GM11168 (cell line): ENCODE measurements at regions not wholly inside any gene's neighbourhood (a gene's known extent, or its start where the extent isn't known, plus 50 kb on each side); places are given as distances from the start of the nearest gene placed in this dataset.
"Not testable (repeated sequence)": the region's sequence is repeated elsewhere in the genome, so short reads cannot be mapped to it uniquely, and the experiment has no call there.

Source experiments
- in situ Hi-C: fragments of 300-500 bp; cut with MboI; formaldehyde crosslinking; loops from one replicate; pipeline ENCODE4 v1.12.0; 2022; ENCODE audit warnings: low sequenced_read_pairs; ENCODE audit not compliant: unreplicated experiment

DNA sequence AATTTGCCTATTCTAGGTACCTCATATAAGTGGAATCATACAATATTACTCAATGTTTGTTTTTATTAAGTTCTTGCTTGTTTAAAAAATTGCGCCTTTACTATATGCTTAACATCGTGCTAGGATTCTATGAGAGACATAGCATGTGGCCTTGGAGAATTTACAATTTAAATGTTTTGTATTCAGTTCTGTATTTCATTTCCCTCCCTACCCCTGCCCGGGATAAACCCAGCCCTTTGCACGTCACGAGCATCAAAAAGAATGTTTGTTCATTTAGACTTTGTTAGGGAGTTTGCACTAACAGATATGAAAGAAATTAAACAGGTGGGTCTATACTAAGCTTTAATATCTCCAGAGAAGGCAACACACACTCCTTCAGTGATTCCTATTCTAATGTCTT, 75.7 kb downstream of the C18orf54 start:
- in situ Hi-C loops, result loop anchor here (25.0 kb wide), 1 partner anchor 204 kb away; no protein-coding TSS in a partner anchor

GRCh38 chr18:54433857-54434256, 76.2 kb downstream of the C18orf54 start:
- in situ Hi-C loops, result loop anchor here (25.0 kb wide), 1 partner anchor 203 kb away; no protein-coding TSS in a partner anchor

DNA sequence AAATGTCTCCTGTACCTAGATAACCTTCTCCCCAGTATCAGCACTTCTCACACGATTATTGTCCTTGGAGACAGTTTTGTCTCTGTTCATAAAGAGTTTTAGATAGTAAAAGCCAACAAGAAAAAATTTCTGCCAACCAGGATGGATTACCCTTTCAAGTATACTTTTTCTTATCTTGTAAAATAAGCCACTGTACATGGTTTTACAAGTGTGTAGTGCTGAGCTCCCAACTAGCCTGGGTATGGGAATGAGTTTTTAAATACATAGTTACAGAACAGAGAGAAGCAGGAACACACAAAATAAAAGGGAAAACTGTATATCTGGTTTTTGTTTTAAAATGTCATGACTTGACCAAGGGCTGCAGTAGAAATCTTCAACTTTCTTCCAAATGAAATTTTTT, 76.7 kb downstream of the C18orf54 start:
- in situ Hi-C loops, result loop anchor here (25.0 kb wide), 1 partner anchor 203 kb away; no protein-coding TSS in a partner anchor

DNA sequence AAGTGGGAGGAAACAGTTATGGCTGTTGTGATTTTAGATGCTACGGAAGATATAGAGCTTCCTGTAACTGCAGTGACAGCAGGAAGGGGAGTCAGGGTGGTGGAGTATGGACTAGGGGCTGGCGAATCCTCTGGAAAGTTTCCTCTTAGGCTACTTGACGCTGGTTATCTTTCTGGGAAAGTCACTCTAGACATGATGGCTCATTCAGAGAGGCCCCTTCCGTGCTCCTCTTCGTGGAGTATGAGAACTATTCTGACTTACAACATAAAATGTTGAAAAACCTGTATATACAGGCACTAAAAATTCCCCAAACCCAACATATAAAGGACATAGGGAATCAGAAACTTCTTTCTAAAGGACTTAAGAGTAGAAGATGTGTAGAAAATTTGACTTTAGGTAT, 78.8 kb downstream of the C18orf54 start:
- in situ Hi-C loops, result loop anchor here (25.0 kb wide), 1 partner anchor 201 kb away; no protein-coding TSS in a partner anchor

GRCh38 chr18:54440292-54440691, 82.6 kb downstream of the C18orf54 start:
- in situ Hi-C loops, result loop anchor here (25.0 kb wide), 1 partner anchor 197 kb away; no protein-coding TSS in a partner anchor

- in situ Hi-C loops, result loop anchor here (25.0 kb wide), 1 partner anchor 193 kb away; no protein-coding TSS in a partner anchor
Measured at GRCh38 chr18:54444319-54444914, 86.7 kb downstream of the C18orf54 start.

- in situ Hi-C loops, result no loop called here
Measured at GRCh38 chr18:54453996-54454395, 96.3 kb downstream of the C18orf54 start.

DNA sequence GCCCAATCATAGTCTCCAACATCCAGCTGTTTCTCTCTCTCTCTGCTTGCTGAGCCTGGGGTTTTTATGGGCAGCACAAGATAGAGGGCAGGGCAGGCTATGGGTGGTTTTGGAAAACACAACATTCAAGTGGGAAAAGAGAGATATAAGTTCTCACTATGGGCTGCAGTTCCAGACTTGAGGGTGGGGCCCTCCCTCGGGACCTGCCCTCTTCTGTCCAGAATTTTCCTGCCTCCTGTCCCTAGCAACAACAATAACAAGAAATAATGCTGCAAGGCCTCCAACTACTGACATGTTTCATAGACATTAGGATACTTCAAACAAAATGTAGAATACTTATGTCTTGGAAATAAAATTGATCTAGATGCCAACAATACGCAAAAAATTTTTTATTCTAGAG, 107.8 kb downstream of the C18orf54 start:
- in situ Hi-C loops, result no loop called here

DNA sequence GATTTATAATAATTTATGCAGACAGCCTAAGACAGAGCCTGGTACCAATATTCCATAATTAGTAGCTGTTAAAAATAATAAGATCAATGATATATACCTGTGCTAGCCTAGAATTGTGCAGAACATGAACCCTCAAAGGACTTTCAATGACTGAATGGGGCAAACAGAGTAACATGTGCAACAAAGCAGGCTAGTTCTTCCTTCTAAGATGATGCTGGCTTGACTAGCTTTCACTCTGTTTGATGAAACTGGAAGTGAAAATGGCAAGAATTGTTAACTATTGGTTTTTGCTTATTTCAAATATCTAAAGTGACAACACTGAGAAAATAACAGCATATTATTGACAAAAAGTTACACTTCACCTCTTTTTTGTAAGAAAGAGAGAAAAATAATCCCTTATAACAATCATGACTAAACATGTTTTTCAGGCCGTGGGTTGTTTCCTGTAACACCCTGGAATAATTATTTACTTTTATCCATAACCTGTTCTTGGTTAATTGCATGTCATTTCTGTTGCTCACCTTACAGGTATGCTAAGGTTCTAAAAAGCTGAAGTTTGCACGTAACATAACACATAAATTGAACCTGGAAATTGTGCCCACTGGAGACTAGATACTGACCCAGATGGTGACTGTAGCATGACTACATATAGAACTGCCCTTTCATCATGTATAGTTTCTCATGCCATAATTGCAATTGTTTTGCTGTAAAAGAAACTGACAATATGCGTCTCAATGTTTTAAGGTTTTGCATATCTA, 108.7 kb downstream of the C18orf54 start:
- in situ Hi-C loops, result no loop called here

GRCh38 chr18:54479365-54479764, 111.7 kb upstream of the DYNAP start:
- in situ Hi-C loops, result no loop called here

DNA sequence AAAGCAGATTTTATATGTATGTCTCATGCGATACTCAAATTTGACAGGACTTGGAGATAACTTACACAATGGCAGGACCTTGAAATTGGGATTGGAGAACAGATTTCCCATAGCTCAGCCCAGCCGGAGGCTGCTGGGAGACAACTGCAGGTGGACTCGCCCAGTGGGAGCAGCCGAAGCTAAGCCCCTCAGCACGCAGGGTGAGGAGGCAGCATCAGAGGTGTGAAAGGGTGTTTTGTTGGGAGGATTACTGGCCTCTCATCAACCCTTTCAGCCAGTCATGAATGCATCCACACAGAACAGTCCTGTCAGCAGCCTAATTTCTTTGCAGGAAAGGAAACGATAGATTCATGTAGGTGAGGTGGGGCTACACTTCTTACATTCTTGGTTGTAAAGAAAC, 110.4 kb upstream of the DYNAP start:
- in situ Hi-C loops, result no loop called here

GRCh38 chr18:54502451-54502850, 88.6 kb upstream of the DYNAP start:
- in situ Hi-C loops, result not testable (repeated sequence)

GRCh38 chr18:54503131-54503894, 87.7 kb upstream of the DYNAP start:
- in situ Hi-C loops, result no loop called here

- in situ Hi-C loops, result no loop called here
Measured at GRCh38 chr18:54506516-54507261, 84.4 kb upstream of the DYNAP start.

- in situ Hi-C loops, result no loop called here
Measured at GRCh38 chr18:54509793-54510192, 81.3 kb upstream of the DYNAP start.

DNA sequence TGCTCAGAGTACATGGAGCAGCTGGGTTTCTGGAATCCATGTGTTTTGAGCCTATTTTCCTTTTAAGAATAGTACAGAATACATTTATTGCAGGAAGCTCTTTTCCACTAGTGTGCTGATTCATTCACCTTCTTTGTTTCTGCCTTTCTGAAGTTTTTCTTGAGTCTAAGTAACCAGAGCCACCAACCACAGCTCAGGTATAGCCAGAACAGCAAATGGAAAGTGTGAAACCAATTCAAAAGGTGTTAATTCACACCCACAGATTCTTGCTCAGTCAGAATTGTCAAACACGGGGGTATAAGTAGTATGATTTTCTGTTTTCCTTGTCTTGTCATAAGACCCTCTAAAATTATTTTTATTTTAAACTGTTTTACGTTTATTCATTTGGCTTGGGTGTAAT, 75.9 kb upstream of the DYNAP start:
- in situ Hi-C loops, result no loop called here

GRCh38 chr18:54517521-54517920, 73.5 kb upstream of the DYNAP start:
- in situ Hi-C loops, result no loop called here

DNA sequence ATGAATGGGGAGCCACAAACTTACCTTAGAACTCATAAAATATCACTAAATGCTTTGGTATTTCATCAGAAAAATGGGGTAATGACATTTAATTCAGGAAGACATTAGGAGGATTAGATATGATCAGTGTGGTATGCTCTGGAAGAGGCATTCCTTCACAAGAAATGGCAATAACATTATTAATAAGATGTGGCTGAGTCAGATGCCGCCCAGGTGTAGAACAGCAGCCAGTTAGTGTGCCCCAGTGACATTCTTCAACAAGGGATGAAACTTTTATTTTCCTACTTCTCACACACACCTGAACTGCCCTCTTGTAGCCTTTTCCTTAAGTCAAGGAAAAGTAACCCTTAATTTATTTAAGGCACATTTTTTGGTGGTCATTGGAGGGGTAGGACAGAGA, 69.2 kb upstream of the DYNAP start:
- in situ Hi-C loops, result no loop called here

DNA sequence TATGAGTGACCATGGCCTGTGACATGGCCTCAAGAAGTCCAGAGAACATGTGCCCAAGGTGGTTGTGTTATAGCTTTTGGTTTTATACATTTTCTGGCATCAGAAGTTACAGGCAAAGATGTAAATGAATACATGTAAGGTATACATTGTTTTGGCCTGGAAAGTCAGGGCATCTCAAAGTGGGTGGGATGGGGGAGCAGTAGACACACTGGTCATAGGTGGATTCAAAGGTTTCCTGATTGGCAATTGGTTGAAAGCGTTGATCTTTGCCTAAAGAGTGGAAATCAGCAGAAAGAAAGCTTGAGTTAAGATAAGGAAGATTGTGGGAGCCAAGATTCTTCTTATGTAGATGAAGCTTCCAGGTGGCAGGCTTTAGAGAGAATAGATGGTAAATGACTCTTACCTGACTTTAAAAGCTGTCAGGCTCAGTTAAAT, 62.1 kb upstream of the DYNAP start:
- in situ Hi-C loops, result no loop called here

- in situ Hi-C loops, result no loop called here
Measured at GRCh38 chr18:54529444-54529843, 61.6 kb upstream of the DYNAP start.
